Right kidney (tissue), 1 donor: ENCODE measurements at regions not wholly inside any gene's neighbourhood (a gene's known extent, or its start where the extent isn't known, plus 50 kb on each side); places are given as distances from the start of the nearest gene placed in this dataset.

Source experiments
- DNase-seq: peaks from one replicate; pipeline ENCODE4 v3.0.0-alpha.2; 2016

GRCh38 chr2:59910166-59910565 is 643.3 kb downstream of the BCL11A start:
- no peak for DNase-seq

GRCh38 chr2:59909147-59909546 is 644.3 kb downstream of the BCL11A start:
- no peak for DNase-seq

DNA sequence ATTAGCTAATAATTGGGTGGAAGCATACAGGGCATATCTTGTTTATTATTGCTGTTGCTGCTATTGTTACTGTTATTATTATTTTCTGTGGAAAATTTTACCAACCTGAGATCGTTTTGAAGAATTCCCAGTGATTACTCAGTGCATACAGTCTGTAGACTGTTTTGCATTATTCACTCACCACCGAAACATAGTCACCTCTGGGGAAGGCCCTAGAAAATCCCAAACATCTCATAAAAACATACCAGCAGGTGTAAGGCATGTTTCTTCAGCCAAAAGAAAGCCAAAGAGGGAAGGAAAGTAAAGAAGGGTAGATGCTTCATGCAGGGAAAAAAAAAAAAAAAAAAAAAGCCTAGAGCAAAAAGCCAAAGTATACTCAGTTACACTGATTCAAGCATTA is 647.7 kb downstream of the BCL11A start:
- no peak for DNase-seq

GRCh38 chr2:59903994-59904544 is 649.4 kb downstream of the BCL11A start:
- no peak for DNase-seq

GRCh38 chr2:59900728-59901452 is 652.6 kb downstream of the BCL11A start:
- DNase-seq = no peak

- DNase-seq = no peak
These were observed 653.8 kb downstream of the BCL11A start for GRCh38 chr2:59899692-59900091.

DNA sequence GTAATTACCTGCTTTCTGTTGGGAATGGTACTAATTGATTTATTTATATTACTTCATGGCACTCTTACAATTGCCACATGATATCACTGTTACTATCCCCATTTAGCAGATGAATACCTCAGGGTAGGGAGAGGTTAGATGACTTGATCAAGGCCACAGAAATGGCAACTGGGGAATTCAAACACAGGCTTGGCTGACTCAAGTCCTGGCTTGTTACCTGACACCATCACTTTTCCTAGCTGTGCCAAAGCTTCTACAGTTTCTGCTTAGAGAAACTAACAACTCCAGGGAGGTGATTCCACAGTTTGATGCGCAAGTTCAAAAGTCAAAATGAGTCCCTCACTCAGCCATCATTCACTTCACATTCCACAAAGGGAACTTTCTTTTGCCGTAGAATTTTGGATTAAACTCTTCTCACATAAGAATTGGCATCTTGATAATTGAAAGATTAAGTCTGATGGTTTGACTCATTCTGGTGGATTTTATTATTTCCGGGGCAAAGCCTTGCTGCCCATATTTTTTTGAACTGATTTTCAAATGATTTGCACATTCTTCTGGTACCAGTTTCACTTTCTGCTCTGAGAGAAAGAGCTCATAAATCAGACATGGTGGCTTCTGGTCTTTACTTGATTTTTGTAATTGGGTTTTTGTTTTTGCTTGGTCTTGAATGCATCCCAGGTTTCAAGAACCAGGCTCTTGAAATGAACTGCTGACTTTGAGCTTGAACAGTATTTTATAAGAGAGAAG is 656.8 kb downstream of the BCL11A start:
- no peak for DNase-seq

DNA sequence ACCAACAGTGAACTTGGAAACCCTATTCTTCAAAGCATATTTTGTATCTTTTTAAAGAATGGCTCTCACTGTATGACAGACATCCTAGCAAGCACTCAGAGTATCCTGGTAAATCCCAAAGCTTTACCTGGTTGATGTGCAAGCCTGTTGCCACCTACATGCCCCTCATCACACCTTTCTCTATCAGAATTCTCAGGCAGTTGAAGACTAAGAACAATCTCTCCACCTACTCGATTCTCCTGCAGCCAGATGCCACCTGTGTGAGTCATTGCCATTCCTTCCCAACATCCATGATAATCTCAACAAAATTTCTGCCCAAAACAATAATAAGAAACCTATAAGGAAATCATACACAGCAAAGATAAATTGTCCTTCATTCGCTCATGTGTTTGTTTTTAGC is 659.8 kb downstream of the BCL11A start:
- DNase-seq = no peak

DNA sequence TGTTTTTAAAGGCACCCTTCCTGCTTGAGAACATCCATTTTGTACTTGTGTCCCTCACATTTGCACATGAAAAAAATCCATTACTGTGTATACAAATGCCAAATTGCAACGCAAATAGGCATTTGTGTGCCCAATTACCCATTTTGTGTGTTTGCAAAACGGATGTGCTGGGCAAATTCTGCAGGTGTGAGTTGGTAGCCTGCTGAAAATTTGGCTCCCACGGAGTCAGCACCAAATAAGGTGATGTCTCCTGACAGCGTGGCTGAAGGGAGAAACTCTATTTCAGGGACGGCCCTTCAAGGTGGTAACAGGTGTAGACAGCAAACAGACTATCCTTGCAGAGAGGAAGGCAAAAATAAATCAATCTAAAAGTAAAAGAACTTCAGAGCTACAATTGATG is 661.1 kb downstream of the BCL11A start:
- no peak for DNase-seq

DNA sequence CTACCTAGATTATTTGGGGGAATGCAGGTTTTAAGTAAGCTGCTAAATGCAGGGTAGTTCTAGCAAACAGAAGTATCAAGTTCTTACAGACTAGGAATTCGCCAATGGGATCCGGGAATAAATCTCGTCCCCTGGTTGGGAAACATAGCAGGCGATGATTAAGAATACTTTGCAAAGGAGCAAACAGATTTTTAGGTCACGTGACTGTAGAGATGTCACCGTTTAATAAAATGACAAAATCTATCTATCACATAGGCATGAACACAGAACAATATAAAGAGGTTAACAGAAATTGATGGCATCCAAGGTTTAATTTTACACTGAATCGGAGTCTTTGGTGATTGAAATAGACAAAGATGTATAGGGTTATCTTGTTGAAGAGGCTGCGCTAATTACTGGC is 664.1 kb downstream of the BCL11A start:
- DNase-seq = no peak

DNA sequence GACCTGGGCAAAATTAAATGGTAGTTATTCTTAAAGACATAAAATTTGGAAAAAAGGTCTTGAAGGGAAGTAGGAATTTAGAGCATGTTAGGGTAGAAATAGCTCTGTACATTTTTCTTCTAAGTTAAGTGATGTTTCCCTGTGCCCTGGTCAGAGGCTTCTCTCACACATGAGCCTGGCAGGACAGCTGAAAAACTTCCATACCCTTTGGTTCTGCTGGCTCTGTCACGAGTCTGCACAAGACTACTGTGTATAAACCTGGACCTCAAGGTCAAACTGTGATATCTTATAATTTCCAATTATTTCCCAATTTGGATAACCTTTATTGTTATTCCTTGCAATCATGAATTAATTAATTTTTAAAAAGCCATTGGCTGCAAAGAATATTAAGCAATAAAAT is 664.7 kb downstream of the BCL11A start:
- no peak for DNase-seq

- no peak for DNase-seq
These were observed 665.4 kb downstream of the BCL11A start for GRCh38 chr2:59888015-59888414.

GRCh38 chr2:59887366-59887765 is 666.1 kb downstream of the BCL11A start:
- DNase-seq = no peak

GRCh38 chr2:59886759-59887158 is 666.7 kb downstream of the BCL11A start:
- no peak for DNase-seq

DNA sequence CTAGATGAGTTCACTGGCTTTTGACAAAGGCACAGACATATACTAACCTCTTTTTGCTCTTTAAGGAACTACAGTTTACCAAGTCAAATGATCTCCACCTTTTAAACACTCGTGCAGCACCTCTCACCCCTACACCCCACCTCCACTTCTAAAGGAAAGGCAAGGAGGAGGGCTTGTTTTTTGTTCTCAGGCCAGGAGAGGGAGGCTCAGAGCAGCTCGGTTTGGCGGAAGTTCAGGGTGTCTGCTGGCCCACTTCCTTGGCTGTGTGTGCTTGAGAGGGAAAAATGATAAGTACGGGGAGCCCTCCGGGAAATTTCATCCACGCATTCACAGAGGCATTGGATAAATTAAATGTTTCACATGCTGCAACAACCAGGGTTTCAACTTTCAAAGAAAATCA is 667.9 kb downstream of the BCL11A start:
- no peak for DNase-seq

DNA sequence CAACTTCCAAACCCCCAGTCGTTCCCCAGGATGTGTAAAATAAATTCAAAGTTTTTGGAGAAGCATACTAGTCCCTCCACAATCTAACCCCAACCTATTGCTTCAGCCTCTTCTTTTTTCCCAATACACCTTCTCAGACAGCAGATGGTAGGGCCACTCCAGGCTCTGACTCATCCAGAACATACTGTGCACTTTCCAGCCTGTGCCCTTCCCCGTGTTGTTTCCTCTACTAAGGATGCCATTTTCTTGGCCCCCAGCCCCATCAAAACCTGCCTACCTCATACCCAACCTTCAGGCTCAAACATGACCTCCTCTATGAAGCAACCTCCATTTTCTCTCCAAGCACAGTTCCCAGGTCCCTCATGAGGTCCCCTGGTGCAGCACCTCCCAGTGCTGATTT is 669.3 kb downstream of the BCL11A start:
- no peak for DNase-seq

DNA sequence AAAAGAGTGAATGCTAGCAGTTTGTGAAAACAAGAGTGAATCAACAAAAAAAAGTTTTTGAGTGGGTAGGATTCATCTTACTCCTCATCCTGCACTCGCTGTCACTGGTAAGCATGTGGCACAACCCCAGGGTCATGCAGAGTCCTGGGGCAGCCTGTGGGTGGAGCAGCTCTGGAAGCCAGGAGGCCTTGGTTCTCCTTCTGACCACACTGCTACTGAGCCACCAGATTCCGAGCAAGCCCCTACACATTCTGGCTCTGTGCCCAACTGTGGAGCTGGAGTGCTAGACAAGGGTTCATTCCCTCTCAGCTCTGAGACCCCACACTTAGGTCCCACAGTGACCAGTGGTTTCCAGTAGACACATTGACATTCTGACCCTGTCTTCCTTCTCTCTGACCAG is 670.6 kb downstream of the BCL11A start:
- DNase-seq = no peak

GRCh38 chr2:59882279-59882678 is 671.2 kb downstream of the BCL11A start:
- no peak for DNase-seq

- no peak for DNase-seq
These were observed 672.2 kb downstream of the BCL11A start for GRCh38 chr2:59881218-59881617.

GRCh38 chr2:59879700-59880131 is 673.7 kb downstream of the BCL11A start:
- no peak for DNase-seq

DNA sequence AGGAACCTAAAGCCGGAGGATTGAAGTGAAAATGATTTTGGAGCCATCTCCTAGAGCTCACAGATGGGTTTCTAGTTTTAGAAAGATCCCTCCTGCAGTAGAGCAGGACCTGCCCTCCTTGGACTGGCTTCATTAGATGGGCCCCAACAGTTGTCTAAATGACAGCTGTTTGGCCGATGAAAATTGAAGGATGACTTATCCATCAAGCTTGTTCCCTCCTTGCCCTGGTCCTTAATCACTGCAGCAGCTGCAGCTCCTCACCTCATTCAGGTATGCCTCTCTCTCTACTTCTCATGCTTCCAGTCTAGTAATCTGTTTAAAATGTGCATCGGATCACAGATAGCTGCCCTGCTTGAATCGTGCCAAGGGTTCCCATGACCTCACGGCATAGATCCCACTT is 677.6 kb downstream of the BCL11A start:
- no peak for DNase-seq

GRCh38 chr2:59874971-59875755 is 678.3 kb downstream of the BCL11A start:
- DNase-seq = no peak

GRCh38 chr2:59874361-59874760 is 679.1 kb downstream of the BCL11A start:
- DNase-seq = no peak
